DMS114 treated with DMSO at 0.1 percent for 48 hours (cell line): ENCODE measurements at regions not wholly inside any gene's neighbourhood (a gene's known extent, or its start where the extent isn't known, plus 50 kb on each side); places are given as distances from the start of the nearest gene placed in this dataset.

ENCODE experiments used
- DNase-seq: peaks from one replicate; lab custom pipeline; 2025; ENCODE audit not compliant: unreplicated experiment; lab: John Stamatoyannopoulos, UW

DNA sequence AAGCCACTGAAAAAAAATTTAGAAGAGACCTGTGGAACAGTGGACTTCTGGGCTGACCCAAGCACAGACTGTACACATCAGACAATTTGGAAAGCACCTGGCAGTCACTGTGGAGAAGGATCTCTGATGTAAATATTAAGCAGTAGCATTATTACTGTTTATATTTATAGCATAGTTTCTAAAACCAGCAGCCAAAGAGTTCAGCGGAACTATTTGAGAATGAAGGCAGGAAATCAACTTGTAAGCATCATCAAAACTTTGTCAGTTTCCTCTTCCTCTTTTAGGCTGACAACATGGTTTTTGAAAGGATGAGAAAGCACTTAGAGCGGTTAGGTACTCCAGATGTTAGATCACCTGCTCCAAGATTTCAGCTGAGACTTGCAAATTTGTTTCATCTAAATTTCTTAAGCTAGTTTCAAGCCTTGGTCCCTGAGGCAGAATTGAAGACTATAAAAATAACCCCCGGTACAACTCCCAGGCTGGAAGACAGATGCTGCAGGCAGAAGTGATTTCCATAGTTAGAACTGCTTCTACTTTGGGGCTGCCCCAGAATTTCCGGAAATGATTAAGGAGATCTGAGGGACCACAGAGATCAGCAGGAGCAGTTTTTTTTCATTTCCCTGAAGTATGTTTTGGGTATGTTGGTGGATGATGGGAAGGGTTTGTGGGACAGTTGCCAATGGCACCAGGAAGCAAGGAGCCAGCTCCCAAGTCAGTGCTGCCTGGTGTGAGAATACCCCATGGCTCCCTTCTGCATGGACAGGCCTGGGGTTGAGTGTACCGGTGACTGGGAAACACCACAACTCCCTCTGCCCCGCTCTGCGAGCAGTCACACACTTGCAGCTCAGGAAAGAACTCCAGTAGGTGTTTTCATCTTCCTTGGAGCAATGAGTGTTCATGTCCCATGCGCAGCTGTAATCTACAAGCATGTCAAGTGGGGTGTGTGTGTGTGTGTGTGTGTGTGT lies 354.5 kb downstream of the NUAK1 start:
- no peak for DNase-seq

GRCh38 chr12:105793421-105793820 lies 345.3 kb downstream of the NUAK1 start:
- DNase-seq: no peak

GRCh38 chr12:105798256-105798845 lies 340.4 kb downstream of the NUAK1 start:
- no peak for DNase-seq

DNA sequence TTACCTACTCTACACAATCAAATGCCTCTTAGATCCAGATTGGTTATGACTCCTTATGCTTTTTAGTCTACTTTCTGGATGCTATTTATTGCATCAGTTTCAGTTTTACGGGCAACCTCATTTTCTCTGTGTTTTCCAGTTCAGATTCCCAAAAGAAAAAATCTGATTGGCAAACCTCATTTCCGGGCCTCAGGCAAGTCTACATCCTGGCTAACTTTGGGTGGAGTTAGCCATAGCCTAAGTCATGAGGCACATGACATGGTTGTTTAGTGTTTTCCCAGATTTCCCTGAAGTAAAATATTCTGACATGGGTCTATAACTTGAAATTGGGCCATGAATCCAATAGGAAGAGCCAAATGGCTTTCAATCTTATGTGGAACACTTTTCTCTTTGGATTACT lies 339.7 kb downstream of the NUAK1 start:
- DNase-seq: no peak

- DNase-seq: no peak
Observed at GRCh38 chr12:105801351-105801750, 337.4 kb downstream of the NUAK1 start.

- no peak for DNase-seq
Observed at GRCh38 chr12:105803292-105803691, 335.5 kb downstream of the NUAK1 start.

DNA sequence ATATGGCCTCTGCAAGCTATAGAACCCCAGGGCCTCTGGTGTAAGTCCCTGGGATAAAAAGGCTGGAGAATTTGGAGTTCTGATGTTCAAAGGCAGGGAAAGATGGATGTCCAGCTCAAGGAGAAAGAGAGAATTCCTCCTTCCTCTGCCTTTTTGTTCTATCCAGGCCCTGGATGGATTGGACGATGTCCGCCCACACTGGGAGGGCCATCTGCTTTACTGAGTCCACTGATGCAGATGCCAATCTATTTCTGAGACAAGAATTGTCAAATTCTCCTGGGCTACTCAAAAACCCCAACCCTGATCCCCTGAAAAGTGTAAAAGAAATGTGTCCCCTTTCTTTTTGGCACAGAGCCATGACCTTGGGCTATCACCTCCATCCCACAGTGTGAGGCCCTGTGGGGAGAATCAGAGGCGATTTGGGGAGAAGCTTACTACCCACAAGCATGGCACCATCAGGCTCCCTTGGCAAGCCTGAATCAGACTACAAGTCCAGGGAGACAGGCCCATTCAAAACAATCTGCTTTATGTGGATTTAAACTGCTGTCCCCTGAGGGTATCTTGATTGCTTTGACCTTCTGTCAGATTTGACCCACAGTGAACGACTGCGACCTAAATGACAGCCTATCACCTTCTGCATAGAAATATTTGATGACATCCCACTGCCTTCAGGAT lies 334.0 kb downstream of the NUAK1 start:
- DNase-seq: no peak

- no peak for DNase-seq
Observed at GRCh38 chr12:105805730-105806399, 332.9 kb downstream of the NUAK1 start.

DNA sequence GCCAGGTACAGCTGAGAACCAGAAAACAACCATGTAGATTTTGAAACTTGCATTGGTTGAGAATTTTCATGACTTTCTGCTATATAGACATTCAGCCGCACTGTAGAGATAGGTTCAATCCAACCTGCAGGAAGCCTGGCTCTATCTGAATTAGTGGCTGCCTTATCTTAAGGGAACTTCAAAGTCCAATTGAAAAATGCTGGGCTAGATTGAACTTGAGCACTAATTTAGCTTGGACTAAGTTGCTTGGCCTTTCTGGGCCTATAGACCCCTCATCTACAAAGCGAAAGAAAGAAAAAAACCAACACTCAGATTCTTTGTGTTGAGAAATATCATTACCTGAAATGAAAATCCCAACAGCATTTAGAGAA lies 332.4 kb downstream of the NUAK1 start:
- no peak for DNase-seq

- no peak for DNase-seq
Observed at GRCh38 chr12:105812366-105812765, 326.4 kb downstream of the NUAK1 start.

GRCh38 chr12:105813201-105813600 lies 325.6 kb downstream of the NUAK1 start:
- DNase-seq: no peak

- no peak for DNase-seq
Observed at GRCh38 chr12:105814283-105814682, 324.5 kb downstream of the NUAK1 start.

GRCh38 chr12:105819549-105819948 lies 319.2 kb downstream of the NUAK1 start:
- DNase-seq: no peak

- no peak for DNase-seq
Observed at GRCh38 chr12:105820429-105821125, 318.2 kb downstream of the NUAK1 start.

DNA sequence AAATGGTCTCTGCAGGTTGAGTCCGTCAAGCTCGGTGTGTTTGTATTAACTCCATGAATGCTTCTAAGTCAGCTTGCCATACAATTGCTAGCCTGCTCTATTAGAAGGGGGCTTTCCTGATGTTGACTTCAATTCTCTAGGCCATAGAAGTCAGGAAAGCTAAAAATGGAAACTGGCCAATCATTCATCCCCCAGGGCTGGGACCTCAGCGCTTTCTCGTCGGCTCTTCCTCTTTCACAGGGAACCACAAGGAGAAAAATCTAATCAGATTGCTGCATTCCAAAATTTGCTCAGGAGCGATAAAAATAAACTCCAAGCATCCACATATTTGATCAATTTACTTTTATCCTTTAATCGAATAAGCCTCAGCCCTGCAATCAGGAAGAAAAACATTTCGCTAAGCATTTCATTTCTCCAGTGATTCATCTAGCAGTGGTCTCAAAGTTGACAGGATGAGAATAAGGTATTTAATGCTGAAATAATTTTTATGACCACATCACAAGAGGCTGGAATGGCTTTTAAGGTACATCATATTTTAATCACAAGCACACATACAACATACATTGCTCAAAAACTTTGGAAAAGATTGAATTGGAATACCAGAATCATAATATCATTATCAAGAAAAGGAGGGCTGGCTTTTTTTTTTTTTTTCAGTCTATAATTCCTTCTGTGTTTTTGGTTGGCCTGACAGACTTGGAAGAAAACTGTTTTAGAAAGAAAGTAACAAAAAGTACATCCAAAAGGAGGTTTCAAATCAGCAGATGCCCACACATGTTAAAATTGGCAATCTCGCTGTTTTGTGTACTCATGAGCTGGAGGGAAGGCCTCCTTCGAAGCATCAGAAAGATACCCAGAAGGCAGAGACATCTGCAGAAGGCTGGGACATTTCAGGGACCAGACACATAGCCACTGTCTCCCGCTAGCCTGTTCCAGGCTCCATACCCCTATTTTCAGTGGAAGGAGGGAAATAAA lies 316.3 kb downstream of the NUAK1 start:
- DNase-seq: no peak

DNA sequence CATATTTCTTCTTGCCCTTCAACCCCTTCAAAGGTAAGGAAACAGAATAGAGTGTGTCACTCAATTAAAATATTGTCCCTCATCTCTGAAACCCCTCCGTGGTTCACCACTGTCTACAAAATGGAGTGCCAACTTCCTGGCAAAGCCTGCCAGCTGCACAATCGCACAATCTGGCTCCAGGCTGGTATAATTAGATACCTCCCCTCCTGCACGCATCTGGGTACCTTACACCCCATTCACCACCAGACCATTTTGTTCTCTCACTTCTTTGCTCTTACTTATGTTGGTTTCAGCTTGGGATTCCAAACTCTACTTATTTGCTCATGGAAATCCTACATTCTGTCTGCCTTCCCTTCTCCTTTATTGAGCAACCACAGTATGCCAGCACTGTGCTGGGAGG lies 314.9 kb downstream of the NUAK1 start:
- DNase-seq: no peak

DNA sequence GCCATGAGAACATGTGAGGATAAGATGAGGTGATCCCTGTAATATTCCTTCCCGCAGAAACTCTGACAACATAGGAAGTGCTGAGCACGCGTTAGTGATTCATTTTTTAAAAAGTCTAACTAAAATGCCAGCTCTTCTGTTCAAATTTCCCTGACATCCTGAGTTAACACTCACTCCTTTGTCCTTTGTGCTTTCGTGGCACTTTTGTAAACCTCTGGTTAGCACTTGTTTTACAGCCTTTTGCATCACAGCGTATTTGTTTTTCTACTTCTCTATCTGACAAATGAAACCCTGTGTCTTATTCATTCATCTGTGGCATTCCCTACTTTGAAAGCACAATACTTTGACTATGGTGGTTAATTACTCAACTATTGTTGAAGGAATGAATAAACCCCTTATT lies 313.6 kb downstream of the NUAK1 start:
- no peak for DNase-seq

DNA sequence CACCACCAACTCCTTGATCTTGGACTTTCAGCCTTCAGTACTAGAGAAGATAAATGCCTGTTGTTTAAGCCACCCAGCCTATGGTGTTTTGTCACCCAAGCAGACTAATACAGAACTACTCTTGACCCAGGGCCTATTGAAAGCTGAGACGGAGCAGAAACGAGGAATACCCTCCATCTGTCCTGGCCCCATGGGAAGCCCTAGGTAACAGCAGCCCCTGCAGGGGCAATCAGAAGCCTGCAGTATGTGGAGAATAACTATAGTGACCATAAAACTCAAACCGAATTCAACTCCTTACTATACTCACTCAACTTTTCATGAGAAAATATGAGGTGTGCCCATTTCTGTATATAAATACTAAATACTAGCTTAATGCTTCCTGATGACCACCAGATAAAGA lies 307.4 kb downstream of the NUAK1 start:
- DNase-seq: no peak

DNA sequence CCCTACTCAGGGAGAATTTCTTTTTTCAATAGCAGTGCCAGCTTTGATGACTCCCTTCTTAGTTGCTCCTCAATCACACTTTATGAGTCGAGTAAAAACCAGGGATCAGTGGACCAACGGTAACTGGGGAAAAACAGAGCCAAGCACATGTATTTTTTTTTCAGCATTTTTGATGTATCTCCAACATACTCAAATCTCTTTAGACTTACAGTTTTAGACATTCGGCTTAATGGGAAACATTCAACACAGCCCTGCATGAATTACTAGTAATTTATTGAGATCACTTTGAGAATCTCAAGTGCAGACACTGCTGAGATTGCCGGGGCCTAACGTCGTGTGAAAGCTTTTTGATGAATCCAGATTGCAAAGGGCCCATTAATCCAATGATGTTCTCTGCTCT lies 306.7 kb downstream of the NUAK1 start:
- no peak for DNase-seq

DNA sequence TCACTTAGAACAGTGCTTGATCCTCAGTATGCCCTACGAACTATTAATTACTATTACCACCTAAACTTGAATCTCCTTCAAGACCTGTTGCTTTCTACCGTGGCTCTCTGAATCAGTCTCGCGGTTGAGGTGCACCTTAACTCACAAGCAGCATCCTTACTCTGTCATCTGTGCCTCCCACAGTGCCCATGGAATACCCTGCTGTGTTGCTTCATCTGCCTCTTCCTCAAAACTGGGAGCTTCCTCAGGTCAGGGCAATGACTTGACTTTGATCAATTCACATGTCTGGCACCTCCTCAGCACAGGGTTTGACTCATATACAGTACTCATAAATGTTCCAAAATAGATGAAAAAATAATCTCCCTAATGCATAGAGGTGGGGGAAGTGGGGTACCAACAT lies 305.9 kb downstream of the NUAK1 start:
- no peak for DNase-seq
